Transverse colon (tissue), 4 donors: ENCODE measurements at regions not wholly inside any gene's neighbourhood (a gene's known extent, or its start where the extent isn't known, plus 50 kb on each side); places are given as distances from the start of the nearest gene placed in this dataset.

Source experiments
- DNase-seq: peaks from one replicate; pipeline ENCODE4 v3.0.0-alpha.2; 2019
- H3K27ac ChIP-seq, 4 donors: fragments of 200-600 bp; sonication (generic); 2 replicates each; pipeline ENCODE4 v1.5.1; 2016 to 2018; ENCODE audit warnings: inconsistent platforms in 4 of 4
- H3K27me3 ChIP-seq: fragments of 200-600 bp; sonication (generic); 2 replicates; pipeline ENCODE4 v1.5.1; 2017; ENCODE audit warnings: inconsistent platforms
- H3K36me3 ChIP-seq, 4 donors: fragments of 200-600 bp; sonication (generic); 2 replicates each; pipeline ENCODE4 v1.5.1; 2017 to 2019; ENCODE audit warnings: inconsistent platforms in 4 of 4
- H3K4me1 ChIP-seq, 4 donors: fragments of 200-600 bp; sonication (generic); 2 replicates each; pipeline ENCODE4 v1.5.1; 2017 to 2020; ENCODE audit warnings: inconsistent platforms in 4 of 4
- H3K4me3 ChIP-seq, 4 donors: fragments of 200-600 bp; sonication (generic); 1 replicate in 1 of 4; 2 replicates in 3 of 4; pipeline versions ENCODE4 v1.5.1 to v1.6.1; 2017 to 2019; ENCODE audit warnings: inconsistent platforms in 4 of 4
- H3K9me3 ChIP-seq, 2 donors: fragments of 200-600 bp; sonication (generic); 2 replicates each; pipeline ENCODE4 v1.5.1; 2017 to 2019; ENCODE audit warnings: inconsistent platforms in 2 of 2
- EP300 ChIP-seq: sonication (generic); formaldehyde crosslinking; IDR thresholded peaks from one replicate; pipeline ENCODE4 v1.6.1; 2017; ENCODE audit warnings: antibody characterized with exemption, low read depth
- POLR2A ChIP-seq: fragments of 450-650 bp; IDR thresholded peaks from one replicate; pipeline ENCODE4 v1.6.1; 2016; ENCODE audit warnings: antibody characterized with exemption, mild to moderate bottlenecking, moderate library complexity
- POLR2AphosphoS5 ChIP-seq, 3 donors: sonication (generic); formaldehyde crosslinking; IDR thresholded peaks; one replicate each; pipeline ENCODE4 v1.6.1; 2016; ENCODE audit warnings: antibody characterized with exemption in 3 of 3
- WGBS, 2 donors: methylation state at CpG; one replicate each; pipeline ENCODE4 v1.1.5; 2018; ENCODE audit warnings: low coverage in 1 of 2; 5-methylcytosine and 5-hydroxymethylcytosine counted together
- in situ Hi-C, 4 donors: fragments of 200-750 bp; cut with MboI; loops; one replicate each; pipeline versions ENCODE4 v1.15.0 to v1.15.1; 2017; ENCODE audit warnings: low sequenced_read_pairs in 3 of 4, low pct_ligation_motif_present in 1 of 4, low pct_unique_long_range_greater_than_20kb in 1 of 4
- intact Hi-C: fragments of 100-400 bp; cut with DNase I; formaldehyde crosslinking; loops from one replicate; pipeline ENCODE4 v1.15.1; 2023; ENCODE audit warnings: low total_unique reads
- TF ChIP-seq, protein P1 (sequence below), 5 experiments: fragments of 200-600 bp in 3 of 5; fragments of 450-650 bp in 2 of 5; sonication (generic) in 3 of 5; IDR thresholded peaks; 1 replicate in 2 of 5; 2 replicates in 3 of 5; pipeline ENCODE4 v1.5.1; 2016 to 2017; ENCODE audit warnings: antibody characterized with exemption in 5 of 5, inconsistent platforms in 3 of 5, mild to moderate bottlenecking in 2 of 5, moderate library complexity in 1 of 5

DNA sequence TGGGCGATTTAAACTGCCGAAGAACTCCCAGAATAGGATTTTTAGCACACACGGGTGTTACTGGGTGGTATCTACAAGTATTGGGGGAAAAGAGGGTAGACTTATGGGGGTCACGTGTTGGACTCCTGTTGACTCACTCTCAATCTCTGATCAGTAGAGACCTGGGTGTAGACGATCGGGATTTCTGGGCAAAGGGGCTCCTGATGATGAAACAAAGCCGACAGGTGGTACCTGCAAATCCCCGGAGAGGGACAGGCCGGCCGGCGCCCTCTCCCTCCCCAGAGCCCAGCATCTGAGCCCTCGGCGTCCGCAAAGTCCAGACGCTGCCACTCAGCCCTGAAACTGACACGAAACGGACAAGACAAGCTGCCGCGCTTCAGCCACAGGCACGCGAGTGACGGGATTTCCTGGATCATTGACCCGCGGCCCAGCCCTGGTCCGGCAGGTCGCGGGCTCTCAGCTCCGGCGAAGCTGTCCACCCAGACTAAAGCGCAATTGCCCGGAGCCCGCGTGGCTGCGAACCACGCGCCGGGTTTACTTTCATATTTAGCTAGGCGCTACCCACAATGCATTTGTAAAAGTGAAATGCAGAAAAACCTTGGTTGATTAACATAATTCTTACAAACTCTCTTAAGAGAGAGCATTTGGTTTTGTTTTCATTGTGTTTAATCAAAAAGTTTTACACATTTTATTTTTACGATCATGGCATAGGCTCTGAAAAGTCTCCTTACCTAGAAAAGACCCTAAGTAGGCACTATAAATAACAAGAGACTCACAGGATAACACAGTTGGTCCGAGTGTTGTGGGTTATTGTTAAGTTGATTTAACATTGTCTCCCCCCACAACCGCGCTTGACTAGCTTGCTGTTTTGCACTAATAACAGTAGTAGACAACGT lies 56.9 kb upstream of the EZH2 start:
- Histone ChIP-seq H3K4me1 (peaks cover 0 to 19% (median 6%) of the 10 kb centered on the region in 4 donors), H3K36me3 (no peaks in the 10 kb centered on the region), H3K4me3 (peak overlapping the region; percentile 58 to 80 (median 72)), H3K9me3 (no peaks in the 10 kb centered on the region), H3K27me3 (no peaks in the 10 kb centered on the region), H3K27ac (peak overlapping the region; percentile 86 to 90 (median 88))
- WGBS, 2 donors = 0 to 4% methylated on average over 6 to 43 of the region's 43 CpGs
- TF ChIP-seq EP300 (no peak), POLR2AphosphoS5 (IDR thresholded peaks at IDR 0.05) (peak in 2 of 3 donors; percentile 23 to 59), POLR2A (peak; percentile 31)
- TF ChIP-seq, protein P1, sequence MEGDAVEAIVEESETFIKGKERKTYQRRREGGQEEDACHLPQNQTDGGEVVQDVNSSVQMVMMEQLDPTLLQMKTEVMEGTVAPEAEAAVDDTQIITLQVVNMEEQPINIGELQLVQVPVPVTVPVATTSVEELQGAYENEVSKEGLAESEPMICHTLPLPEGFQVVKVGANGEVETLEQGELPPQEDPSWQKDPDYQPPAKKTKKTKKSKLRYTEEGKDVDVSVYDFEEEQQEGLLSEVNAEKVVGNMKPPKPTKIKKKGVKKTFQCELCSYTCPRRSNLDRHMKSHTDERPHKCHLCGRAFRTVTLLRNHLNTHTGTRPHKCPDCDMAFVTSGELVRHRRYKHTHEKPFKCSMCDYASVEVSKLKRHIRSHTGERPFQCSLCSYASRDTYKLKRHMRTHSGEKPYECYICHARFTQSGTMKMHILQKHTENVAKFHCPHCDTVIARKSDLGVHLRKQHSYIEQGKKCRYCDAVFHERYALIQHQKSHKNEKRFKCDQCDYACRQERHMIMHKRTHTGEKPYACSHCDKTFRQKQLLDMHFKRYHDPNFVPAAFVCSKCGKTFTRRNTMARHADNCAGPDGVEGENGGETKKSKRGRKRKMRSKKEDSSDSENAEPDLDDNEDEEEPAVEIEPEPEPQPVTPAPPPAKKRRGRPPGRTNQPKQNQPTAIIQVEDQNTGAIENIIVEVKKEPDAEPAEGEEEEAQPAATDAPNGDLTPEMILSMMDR (IDR thresholded peaks at IDR 0.05) = no peak
- in situ Hi-C loops = no loop called here
- peak; percentile 82 for DNase-seq
- intact Hi-C loops = no loop called here

GRCh38 chr7:148939128-148939755 lies 55.2 kb upstream of the EZH2 start:
- TF ChIP-seq EP300 (no peak), POLR2AphosphoS5 (IDR thresholded peaks at IDR 0.05) (no peak), POLR2A (no peak)
- TF ChIP-seq, protein P1 (IDR thresholded peaks at IDR 0.05) = no peak
- no peak overlapping the region for H3K27ac ChIP-seq
- in situ Hi-C loops = no loop called here

DNA sequence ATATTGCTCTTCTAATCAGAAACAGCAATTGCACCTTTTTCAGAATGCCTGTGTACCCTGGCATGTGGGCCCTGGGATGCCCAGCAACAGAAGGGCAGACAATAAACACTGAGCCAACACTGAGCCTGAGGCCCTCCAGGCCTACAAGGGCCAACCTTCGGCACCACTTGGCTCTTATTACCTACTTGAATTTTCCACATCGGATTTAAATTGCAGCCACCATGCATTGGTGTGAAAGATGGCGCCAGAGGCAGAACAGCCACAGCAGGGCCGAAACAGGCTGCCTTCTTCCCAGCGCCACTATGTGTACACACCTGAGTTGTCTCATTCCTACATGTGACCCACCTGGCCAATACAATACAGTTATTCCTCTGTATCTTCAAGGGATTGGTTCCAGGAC lies 51.4 kb upstream of the EZH2 start:
- Histone ChIP-seq H3K27ac (no peak overlapping the region), H3K27me3 (no peaks in the 10 kb centered on the region), H3K36me3 (no peaks in the 10 kb centered on the region), H3K4me3 (no peak overlapping the region), H3K4me1 (peaks cover 0 to 10% (median 5%) of the 10 kb centered on the region in 4 donors), H3K9me3 (no peaks in the 10 kb centered on the region)
- in situ Hi-C loops (no loop called here), intact Hi-C loops (loop anchor here (10.0 kb wide), 1 partner anchor 51 kb away; the partner anchor contains the start of gene EZH2)
- DNase-seq = no peak
- WGBS, 2 donors = 96 to 100% methylated on average over 2 to 5 of the region's 5 CpGs
- TF ChIP-seq, protein P1 (IDR thresholded peaks at IDR 0.05) = no peak
- TF ChIP-seq POLR2AphosphoS5 (IDR thresholded peaks at IDR 0.05) (no peak), EP300 (no peak), POLR2A (no peak)

More at GRCh38 chr7:148939128-148939755, 55.2 kb upstream of the EZH2 start:
- no peaks in the 10 kb centered on the region for H3K36me3 ChIP-seq
- peaks cover 0 to 19% (median 6%) of the 10 kb centered on the region in 4 donors for H3K4me1 ChIP-seq
- DNase-seq = no peak
- intact Hi-C loops = loop anchor here (10.0 kb wide), 1 partner anchor 54 kb away; the partner anchor contains the start of gene EZH2
- no peaks in the 10 kb centered on the region for H3K9me3 ChIP-seq
- H3K27me3 ChIP-seq = no peaks in the 10 kb centered on the region
- no peak overlapping the region for H3K4me3 ChIP-seq
- WGBS, 2 donors = 93 to 100% methylated on average over 1 of the region's 1 CpG
